Activated naive CD4-positive, alpha-beta T cell treated with Interleukin-2 at 50 U/mL for 16 hours (primary cell): ENCODE measurements at regions not wholly inside any gene's neighbourhood (a gene's known extent, or its start where the extent isn't known, plus 50 kb on each side); places are given as distances from the start of the nearest gene placed in this dataset.
"Not testable (repeated sequence)": the region's sequence is repeated elsewhere in the genome, so short reads cannot be mapped to it uniquely, and the experiment has no call there.

Experiments
- DNase-seq: peaks from one replicate; pipeline ENCODE4 v3.0.0-alpha.2; 2020

GRCh38 chr7:101744588-101744987 lies 72.8 kb upstream of the CUX1 start:
- no peak for DNase-seq

DNA sequence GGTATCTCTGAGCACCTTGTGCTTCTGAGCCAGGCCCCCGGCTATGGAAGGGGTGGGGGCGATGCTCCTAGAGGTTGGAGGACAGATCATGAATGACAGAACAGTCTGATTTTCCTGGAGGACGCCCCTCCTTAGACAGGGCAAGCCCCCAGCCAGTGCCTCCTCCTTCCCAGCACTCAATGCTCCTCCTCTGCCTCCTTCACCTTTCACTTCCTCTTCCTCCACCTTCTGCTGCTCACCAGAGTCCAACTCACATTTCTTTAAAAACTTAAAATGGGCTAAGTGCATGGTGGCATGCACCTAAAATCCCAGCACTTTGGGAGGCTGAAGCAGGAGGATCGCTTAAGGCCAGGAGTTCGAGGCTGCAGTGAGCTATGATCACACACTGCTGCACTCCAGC lies 71.1 kb upstream of the CUX1 start:
- DNase-seq: no peak

GRCh38 chr7:101747053-101747878 lies 70.2 kb upstream of the CUX1 start:
- no peak for DNase-seq

GRCh38 chr7:101747879-101748345 lies 69.5 kb upstream of the CUX1 start:
- DNase-seq: no peak

- DNase-seq: no peak
Measured at GRCh38 chr7:101749891-101750290, 67.5 kb upstream of the CUX1 start.

GRCh38 chr7:101753316-101753715 lies 64.1 kb upstream of the CUX1 start:
- DNase-seq: no peak

DNA sequence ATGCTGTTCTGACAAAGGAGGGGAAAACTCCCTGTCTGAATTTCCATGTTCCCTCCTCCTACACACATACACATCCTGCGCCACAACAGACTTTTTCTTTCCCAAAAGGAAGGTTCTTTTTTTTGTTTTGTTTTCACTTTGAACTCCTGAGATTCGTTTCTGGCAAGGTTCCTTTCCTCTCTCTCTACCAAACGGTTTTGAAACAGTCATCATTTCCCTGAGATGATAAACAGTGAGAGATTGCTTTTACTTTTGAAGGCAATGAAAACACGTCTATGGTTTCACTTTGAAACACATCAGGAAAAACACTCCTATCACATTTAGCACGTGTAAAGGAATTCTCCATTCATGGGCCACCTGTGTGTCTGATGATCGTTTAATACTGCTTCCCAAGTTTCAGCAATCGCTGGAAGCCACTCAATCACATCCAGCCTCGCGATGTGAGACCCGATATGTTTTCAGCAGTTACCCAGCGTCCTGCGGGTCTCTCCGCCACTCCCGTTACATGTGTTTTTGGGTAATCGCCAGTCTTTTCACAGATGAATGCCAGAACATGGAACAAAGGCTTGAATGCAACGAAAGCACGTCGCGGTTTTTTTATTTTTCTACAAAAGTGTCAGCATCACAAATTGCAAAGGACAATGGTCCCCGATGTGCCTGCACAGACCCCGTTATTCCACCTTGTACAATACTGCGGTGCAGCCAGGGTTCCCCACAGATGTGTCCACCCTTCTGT lies 62.8 kb upstream of the CUX1 start:
- no peak for DNase-seq

GRCh38 chr7:101757879-101758278 lies 59.5 kb upstream of the CUX1 start:
- DNase-seq: no peak

DNA sequence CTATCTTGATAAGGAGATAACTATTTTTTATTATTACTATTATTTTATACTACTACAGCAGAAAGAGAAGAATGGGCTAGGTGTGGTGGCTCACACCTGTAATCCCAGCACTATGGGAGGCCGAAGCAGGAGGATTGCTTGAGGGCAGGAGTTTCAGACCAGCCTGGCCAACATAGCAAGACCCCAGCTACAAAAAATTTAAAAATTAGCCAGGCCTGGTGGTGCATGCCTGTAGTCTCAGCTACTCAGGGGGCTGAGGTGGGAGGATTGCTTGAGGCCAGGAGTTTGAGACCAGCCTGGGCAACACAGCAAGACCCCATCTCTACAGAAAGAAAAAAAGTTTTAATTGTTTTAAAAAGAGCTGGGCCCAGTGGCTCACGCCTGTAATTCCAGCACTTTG lies 58.9 kb upstream of the CUX1 start:
- DNase-seq: not testable (repeated sequence)

- DNase-seq: no peak
Measured at GRCh38 chr7:101764221-101764620, 53.2 kb upstream of the CUX1 start.

GRCh38 chr7:101767544-101767943 lies 49.9 kb upstream of the CUX1 start:
- no peak for DNase-seq
